HCT116 (cell line): ENCODE measurements at regions not wholly inside any gene's neighbourhood (a gene's known extent, or its start where the extent isn't known, plus 50 kb on each side); places are given as distances from the start of the nearest gene placed in this dataset.

Experiments used
- EZH2 ChIP-seq: fragments of 200-600 bp; sonication (generic); IDR thresholded peaks from 2 replicates; pipeline ENCODE4 v1.6.1; 2017; ENCODE audit warnings: antibody characterized with exemption, mixed run types
- JUND ChIP-seq: IDR thresholded peaks from 2 replicates; pipeline ENCODE4 v1.6.1; 2012
- POLR2A ChIP-seq: IDR thresholded peaks from 2 replicates; pipeline ENCODE4 v1.7.0; 2011; ENCODE audit warnings: borderline replicate concordance; ENCODE audit not compliant: insufficient read depth, insufficient read length; ENCODE audit errors: extremely low read depth
- POLR2AphosphoS5 ChIP-seq: IDR thresholded peaks from 2 replicates; pipeline ENCODE4 v1.6.1; 2011; ENCODE audit warnings: mild to moderate bottlenecking, low read depth, low read length, moderate library complexity
- SRF ChIP-seq: IDR thresholded peaks from 2 replicates; pipeline ENCODE4 v1.6.1; 2012; ENCODE audit warnings: low read depth
- ZFX ChIP-seq: fragments of 450-650 bp; IDR thresholded peaks from 2 replicates; pipeline ENCODE4 v1.6.1; 2017
- TF ChIP-seq, protein P1 (sequence below), 3 experiments: fragments of 200-600 bp in 1 of 3; sonication (generic) in 1 of 3; IDR thresholded peaks in 2 of 3; conservative IDR thresholded peaks in 1 of 3; 2 replicates each; pipeline ENCODE4 v1.5.1; 2012 to 2017; ENCODE audit warnings: low read depth in 2 of 3, low read length in 2 of 3, antibody characterized with exemption in 1 of 3, borderline replicate concordance in 1 of 3, control low read depth in 1 of 3, mild to moderate bottlenecking in 1 of 3, mixed read lengths in 1 of 3, mixed run types in 1 of 3, moderate library complexity in 1 of 3; ENCODE audit not compliant: insufficient read depth in 1 of 3
- TF ChIP-seq, protein P2 (sequence below): IDR thresholded peaks from 2 replicates; pipeline ENCODE4 v1.6.1; 2012; ENCODE audit warnings: low read depth

DNA sequence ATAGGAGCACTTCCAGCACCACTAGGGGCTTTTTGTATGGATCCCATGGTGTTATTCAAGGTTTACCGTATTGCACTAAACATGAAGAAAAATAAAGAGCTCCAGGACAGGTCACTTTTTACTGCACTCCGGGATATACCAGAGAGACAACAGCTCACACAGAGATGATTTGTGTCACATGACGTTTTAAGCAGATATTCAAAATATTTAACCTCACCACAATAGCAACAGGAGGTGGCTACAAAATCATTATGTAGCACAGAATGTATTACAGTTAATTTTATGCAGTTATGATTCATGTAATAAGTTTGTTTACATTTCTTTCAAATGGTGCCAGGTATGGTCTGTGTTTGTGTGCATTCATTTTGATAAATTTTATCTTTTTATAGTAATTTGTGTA, 100.6 kb downstream of the LUZP4 start:
- TF ChIP-seq, protein P1, sequence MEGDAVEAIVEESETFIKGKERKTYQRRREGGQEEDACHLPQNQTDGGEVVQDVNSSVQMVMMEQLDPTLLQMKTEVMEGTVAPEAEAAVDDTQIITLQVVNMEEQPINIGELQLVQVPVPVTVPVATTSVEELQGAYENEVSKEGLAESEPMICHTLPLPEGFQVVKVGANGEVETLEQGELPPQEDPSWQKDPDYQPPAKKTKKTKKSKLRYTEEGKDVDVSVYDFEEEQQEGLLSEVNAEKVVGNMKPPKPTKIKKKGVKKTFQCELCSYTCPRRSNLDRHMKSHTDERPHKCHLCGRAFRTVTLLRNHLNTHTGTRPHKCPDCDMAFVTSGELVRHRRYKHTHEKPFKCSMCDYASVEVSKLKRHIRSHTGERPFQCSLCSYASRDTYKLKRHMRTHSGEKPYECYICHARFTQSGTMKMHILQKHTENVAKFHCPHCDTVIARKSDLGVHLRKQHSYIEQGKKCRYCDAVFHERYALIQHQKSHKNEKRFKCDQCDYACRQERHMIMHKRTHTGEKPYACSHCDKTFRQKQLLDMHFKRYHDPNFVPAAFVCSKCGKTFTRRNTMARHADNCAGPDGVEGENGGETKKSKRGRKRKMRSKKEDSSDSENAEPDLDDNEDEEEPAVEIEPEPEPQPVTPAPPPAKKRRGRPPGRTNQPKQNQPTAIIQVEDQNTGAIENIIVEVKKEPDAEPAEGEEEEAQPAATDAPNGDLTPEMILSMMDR (IDR thresholded peaks at IDR 0.05 in 2 of 3, conservative IDR thresholded peaks at IDR 0.05 in 1 of 3; ENCODE audit: borderline replicate concordance in 1 of 3, insufficient read depth in 1 of 3, low read depth in 2 of 3, low read length in 2 of 3) = no peak
- TF ChIP-seq, protein P2, sequence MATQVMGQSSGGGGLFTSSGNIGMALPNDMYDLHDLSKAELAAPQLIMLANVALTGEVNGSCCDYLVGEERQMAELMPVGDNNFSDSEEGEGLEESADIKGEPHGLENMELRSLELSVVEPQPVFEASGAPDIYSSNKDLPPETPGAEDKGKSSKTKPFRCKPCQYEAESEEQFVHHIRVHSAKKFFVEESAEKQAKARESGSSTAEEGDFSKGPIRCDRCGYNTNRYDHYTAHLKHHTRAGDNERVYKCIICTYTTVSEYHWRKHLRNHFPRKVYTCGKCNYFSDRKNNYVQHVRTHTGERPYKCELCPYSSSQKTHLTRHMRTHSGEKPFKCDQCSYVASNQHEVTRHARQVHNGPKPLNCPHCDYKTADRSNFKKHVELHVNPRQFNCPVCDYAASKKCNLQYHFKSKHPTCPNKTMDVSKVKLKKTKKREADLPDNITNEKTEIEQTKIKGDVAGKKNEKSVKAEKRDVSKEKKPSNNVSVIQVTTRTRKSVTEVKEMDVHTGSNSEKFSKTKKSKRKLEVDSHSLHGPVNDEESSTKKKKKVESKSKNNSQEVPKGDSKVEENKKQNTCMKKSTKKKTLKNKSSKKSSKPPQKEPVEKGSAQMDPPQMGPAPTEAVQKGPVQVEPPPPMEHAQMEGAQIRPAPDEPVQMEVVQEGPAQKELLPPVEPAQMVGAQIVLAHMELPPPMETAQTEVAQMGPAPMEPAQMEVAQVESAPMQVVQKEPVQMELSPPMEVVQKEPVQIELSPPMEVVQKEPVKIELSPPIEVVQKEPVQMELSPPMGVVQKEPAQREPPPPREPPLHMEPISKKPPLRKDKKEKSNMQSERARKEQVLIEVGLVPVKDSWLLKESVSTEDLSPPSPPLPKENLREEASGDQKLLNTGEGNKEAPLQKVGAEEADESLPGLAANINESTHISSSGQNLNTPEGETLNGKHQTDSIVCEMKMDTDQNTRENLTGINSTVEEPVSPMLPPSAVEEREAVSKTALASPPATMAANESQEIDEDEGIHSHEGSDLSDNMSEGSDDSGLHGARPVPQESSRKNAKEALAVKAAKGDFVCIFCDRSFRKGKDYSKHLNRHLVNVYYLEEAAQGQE = no peak
- no peak for TF ChIP-seq POLR2A
- TF ChIP-seq EZH2 = no peak
- no peak for TF ChIP-seq POLR2AphosphoS5
- TF ChIP-seq ZFX = no peak
- no peak for TF ChIP-seq SRF
- no peak for TF ChIP-seq JUND
